HEK293 (cell line): ENCODE measurements at regions not wholly inside any gene's neighbourhood (a gene's known extent, or its start where the extent isn't known, plus 50 kb on each side); places are given as distances from the start of the nearest gene placed in this dataset.

ENCODE experiments used
- SP7 ChIP-seq: fragments of 450-650 bp; formaldehyde crosslinking; IDR thresholded peaks from 2 replicates; pipeline ENCODE4 v1.5.1; 2016; ENCODE audit warnings: missing biosample characterization, missing genetic modification characterization
- ZNF174 ChIP-seq: fragments of 450-650 bp; formaldehyde crosslinking; IDR thresholded peaks from 2 replicates; pipeline ENCODE4 v1.5.0; 2017; ENCODE audit warnings: missing biosample characterization, mild to moderate bottlenecking, missing genetic modification characterization
- ZNF624 ChIP-seq: fragments of 450-650 bp; formaldehyde crosslinking; IDR thresholded peaks from 2 replicates; pipeline ENCODE4 v1.5.1; 2017; ENCODE audit warnings: missing biosample characterization, missing genetic modification characterization
- ZNF791 ChIP-seq: fragments of 450-650 bp; formaldehyde crosslinking; IDR thresholded peaks from 2 replicates; pipeline ENCODE4 v1.5.1; 2016; ENCODE audit warnings: missing biosample characterization, missing genetic modification characterization
- TF ChIP-seq, protein P1 (sequence below): fragments of 450-650 bp; formaldehyde crosslinking; IDR thresholded peaks from 2 replicates; pipeline ENCODE4 v1.5.1; 2016; ENCODE audit warnings: missing biosample characterization, missing genetic modification characterization
- TF ChIP-seq, protein P2 (sequence below): fragments of 450-650 bp; formaldehyde crosslinking; IDR thresholded peaks from 2 replicates; pipeline ENCODE4 v1.5.1; 2016; ENCODE audit warnings: missing biosample characterization, missing genetic modification characterization, low read depth

DNA sequence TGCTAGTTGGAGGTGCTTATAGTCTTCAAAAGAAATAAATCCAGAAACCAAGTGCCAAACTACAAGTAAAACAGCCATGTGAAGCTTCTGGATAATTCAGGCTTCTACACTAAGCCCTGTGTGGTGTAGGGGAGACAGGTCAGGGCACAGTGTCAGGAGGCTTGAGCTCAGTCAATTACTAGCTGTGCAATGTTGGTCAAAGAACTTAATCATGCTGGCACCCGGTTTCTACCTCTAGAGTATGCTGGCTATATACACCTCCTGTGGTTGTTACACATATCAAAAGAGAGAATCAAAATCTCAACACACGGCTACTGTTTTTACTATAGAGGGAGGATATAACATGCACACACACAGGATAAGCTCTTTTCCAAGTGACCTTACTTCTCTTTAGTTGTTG lies 469.7 kb upstream of the ZNF462 start:
- TF ChIP-seq ZNF791 (tag by site-specific recombination): no peak
- TF ChIP-seq, protein P1, sequence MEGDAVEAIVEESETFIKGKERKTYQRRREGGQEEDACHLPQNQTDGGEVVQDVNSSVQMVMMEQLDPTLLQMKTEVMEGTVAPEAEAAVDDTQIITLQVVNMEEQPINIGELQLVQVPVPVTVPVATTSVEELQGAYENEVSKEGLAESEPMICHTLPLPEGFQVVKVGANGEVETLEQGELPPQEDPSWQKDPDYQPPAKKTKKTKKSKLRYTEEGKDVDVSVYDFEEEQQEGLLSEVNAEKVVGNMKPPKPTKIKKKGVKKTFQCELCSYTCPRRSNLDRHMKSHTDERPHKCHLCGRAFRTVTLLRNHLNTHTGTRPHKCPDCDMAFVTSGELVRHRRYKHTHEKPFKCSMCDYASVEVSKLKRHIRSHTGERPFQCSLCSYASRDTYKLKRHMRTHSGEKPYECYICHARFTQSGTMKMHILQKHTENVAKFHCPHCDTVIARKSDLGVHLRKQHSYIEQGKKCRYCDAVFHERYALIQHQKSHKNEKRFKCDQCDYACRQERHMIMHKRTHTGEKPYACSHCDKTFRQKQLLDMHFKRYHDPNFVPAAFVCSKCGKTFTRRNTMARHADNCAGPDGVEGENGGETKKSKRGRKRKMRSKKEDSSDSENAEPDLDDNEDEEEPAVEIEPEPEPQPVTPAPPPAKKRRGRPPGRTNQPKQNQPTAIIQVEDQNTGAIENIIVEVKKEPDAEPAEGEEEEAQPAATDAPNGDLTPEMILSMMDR (tag by site-specific recombination): no peak
- TF ChIP-seq ZNF174 (tag by site-specific recombination): no peak
- TF ChIP-seq SP7 (tag by site-specific recombination): no peak
- TF ChIP-seq, protein P2, sequence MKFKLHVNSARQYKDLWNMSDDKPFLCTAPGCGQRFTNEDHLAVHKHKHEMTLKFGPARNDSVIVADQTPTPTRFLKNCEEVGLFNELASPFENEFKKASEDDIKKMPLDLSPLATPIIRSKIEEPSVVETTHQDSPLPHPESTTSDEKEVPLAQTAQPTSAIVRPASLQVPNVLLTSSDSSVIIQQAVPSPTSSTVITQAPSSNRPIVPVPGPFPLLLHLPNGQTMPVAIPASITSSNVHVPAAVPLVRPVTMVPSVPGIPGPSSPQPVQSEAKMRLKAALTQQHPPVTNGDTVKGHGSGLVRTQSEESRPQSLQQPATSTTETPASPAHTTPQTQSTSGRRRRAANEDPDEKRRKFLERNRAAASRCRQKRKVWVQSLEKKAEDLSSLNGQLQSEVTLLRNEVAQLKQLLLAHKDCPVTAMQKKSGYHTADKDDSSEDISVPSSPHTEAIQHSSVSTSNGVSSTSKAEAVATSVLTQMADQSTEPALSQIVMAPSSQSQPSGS (tag by site-specific recombination): no peak
- TF ChIP-seq ZNF624 (tag by site-specific recombination): no peak
